Hypothalamus (tissue), 51 donors: ENCODE measurements at regions not wholly inside any gene's neighbourhood (a gene's known extent, or its start where the extent isn't known, plus 50 kb on each side); places are given as distances from the start of the nearest gene placed in this dataset.

Experiments used
- DNase-seq, 51 donors: peaks; one replicate each; lab custom pipeline; 2025; lab: John Stamatoyannopoulos, UW

- no peak for DNase-seq
These were observed 295.5 kb downstream of the DTWD2 start for GRCh38 chr5:118692811-118693342.

DNA sequence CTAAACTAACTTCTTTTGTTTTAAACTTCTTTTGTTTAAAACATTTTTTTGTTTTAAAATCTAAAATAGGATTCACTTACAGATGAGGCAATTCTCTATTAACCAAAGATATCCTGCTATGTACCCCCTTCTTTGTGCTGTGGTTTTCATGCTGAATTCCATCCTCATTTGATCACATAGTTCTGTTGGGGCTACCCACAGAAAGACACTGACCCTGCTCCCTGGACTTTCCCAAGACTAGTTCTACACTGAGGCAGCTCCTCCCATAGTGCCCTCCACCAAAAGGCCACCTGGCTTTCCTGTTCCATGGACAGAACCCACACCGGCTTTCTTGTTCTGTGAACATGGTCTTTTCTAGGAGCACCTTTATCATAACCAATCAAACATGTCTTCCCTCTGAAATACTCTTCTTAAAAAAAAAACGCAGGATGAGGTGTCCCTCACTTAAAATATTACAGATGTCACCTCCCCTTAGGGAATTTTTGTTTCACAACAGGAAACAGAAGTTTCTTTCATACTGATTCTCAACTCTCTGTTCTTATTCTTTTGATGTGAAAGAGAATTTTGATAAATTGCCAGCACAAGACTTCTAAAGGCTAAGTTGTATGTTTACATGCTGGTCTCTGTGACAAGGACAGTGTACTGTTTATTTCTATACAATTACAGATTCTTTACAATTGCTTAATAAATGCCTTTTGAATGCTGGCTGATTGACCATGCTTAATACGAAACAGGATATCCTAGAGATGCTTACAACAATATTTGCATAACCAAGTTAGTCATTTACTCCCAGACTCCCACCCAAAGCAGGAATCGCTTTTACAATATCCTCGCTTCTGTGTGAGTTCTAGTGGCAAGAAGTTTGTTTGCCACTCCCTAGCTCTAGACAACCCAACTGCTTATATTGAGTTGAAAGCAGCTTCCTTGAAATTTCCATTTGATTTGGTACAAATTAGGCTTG lies 300.4 kb downstream of the DTWD2 start:
- DNase-seq: no peak

DNA sequence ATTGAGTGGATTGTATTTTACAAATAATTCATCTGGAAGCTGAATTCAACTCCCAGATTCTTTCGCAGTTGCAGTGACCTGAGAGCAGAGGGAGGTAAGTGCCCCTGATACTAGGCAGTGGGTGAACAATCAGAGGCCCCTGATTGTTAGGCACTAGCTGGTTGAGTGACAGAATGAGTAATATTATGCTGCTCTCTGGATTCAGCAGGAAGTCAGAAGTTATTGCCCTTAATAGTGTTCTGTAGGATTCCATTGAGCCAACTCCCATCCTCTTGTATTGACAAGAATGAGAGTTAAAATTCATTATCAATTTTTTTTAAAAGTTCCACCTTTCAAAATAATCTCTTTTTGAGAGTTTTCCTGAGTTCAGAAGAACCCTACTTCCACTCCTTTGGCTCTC lies 301.2 kb downstream of the DTWD2 start:
- no peak for DNase-seq

DNA sequence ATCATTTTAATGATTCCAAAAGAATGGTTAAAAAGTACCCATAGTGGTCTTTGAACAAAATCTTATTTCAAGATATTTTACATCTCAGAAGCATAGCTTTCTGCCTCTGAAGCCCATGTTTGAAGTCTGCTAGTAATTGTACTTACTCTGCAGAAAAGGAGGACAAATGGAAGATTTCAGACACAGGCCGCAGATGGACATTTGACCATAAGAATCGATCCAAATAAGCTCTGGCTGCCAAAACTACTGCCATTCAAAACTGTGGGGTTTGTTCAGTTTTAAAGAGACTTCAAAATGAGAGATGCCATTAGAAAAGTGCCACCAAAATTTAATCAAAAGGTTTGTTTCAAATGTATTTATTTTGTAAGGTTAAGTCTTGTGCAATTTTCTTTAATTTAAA lies 306.7 kb downstream of the DTWD2 start:
- DNase-seq: no peak

- no peak for DNase-seq
These were observed 308.9 kb downstream of the DTWD2 start for GRCh38 chr5:118679264-118679940.

DNA sequence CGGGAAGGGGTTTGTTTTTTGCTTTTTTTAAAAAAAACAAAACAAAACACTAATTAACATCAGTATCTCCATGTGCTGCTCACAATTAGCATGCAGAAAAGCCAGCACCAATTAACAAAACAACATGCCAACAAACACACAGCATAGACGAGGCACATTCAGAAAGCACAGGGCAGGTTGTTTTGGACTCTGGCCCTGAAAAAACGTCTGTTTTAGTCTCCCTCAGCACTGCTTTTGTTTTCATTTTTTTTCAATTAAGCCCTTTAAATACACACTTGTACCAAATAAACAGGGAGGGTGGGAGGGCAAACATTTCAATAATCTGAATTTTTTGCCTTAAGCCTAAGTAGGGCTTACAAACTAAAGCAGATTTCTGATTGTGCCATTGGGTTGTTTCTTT lies 309.6 kb downstream of the DTWD2 start:
- DNase-seq: peak in 1 of 51 donors; percentile 12

- DNase-seq: no peak
These were observed 313.1 kb downstream of the DTWD2 start for GRCh38 chr5:118675247-118675646.

- DNase-seq: no peak
These were observed 330.8 kb downstream of the DTWD2 start for GRCh38 chr5:118657576-118657975.

DNA sequence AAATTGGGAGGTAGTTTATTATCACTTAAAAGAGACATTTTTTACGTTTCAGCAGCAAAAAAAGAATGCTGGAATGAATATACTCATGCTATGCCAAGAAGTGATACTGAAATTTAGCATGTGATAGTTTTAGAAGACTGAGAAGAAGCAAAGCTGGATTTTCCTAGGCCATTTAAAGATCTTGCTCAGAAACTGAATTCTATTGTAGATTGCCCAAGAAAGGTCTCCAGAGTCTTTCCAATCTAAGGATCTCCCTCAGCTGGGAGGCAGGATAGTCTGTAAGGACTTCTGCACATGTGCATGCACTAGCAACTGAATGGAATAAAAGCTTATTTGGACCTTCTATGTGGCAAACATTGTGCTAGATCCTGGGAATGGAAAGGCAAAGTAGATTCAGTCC lies 334.5 kb downstream of the DTWD2 start:
- DNase-seq: no peak

DNA sequence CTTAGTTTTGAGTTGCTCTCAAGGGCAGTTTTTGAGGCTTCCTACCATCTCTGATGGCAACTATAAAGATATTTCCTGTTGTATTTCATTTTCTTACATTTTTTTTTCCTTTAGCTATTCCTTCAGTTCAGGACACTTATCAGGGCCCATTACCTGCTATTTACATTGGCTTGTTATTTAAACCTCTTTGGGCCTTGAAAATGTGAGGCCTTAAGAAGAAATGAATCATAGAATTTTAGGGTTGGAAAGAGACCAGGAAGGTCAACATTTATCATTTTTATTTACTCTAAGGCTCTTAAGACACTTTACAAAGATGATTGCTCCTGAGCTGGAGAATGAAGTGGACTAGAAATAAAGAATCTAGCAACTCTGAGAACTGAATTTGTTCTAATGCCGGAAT lies 335.2 kb downstream of the DTWD2 start:
- DNase-seq: no peak

GRCh38 chr5:118651002-118651401 lies 337.3 kb downstream of the DTWD2 start:
- no peak for DNase-seq

- no peak for DNase-seq
These were observed 340.8 kb downstream of the DTWD2 start for GRCh38 chr5:118647587-118647986.

GRCh38 chr5:118646917-118647316 lies 341.4 kb downstream of the DTWD2 start:
- DNase-seq: no peak

GRCh38 chr5:118637947-118638670 lies 350.2 kb downstream of the DTWD2 start:
- DNase-seq: no peak

DNA sequence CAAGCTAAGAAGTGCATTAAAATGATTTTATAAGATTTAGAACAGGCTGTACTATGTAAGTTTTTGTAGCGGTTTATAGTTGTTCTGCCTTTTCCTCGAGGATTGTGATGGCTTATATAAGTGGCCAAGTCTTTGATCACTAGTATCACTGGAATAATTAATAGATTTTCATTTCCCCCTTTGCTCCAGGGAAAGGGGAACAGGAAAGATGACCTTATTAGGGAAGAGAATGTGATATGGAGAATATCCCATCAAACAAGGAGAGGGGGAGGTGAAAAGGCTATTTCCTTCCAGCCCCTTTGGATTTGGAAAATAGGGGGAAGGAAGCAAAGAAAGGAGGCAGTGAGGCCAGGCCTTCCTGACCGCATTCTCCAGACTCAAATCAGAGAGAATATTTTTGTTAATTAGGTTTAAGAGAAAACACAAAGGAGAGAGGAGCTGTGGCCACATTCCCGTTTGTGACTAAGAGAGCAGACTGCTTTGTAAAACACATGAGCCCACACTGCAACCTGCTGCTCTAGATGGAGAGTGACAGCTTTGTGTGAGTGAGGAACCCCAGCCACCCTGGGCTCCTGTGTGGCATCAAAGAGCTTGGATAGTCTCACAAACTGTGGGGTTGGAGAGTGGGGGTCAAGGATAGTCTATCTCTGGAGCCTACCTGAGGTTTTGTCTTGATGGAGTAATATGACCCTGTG lies 359.5 kb downstream of the DTWD2 start:
- DNase-seq: peak in 1 of 51 donors; percentile 4

- DNase-seq: no peak
These were observed 368.1 kb downstream of the DTWD2 start for GRCh38 chr5:118620233-118620632.

DNA sequence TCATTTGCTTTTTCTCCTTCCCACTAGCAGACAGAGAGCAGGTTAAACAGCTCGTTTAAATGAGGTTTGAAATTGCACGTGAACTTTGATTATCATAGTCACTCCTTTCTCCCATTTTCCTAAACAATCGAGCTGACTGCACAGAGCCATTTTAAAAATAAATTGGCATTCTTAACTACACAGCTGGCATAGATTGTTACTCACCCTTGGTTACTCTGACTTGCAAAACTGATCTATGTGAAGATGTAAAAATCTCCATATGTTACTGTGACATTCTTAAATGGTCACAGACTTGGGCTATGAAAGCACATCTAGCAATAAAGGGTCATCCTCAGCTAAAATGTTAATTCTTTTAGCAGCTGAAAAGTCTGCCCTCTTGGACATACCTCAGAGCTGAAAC lies 368.5 kb downstream of the DTWD2 start:
- no peak for DNase-seq

DNA sequence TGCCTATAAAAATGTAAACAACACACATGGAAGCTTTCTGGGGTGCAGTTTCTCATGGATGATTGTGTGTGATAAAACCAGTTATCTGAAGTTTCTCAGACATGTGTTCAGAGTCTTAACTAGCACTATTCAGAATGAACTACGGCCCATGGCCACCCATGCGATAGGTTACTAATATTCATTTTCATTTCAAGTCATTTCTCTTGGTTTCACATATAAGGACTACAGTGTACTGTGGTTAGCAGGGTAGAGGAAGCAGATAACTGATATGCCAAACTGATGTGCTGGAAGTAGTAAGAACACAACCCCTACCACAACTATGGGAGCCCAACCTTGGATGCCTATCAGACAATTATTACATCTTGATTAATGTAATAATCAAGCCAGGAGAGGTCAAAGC lies 372.1 kb downstream of the DTWD2 start:
- DNase-seq: no peak

GRCh38 chr5:118614731-118615456 lies 373.5 kb downstream of the DTWD2 start:
- DNase-seq: peak in 1 of 51 donors; percentile 21
